Activated CD8-positive, alpha-beta memory T cell treated with anti-CD3 and anti-CD28 coated beads, Interleukin-2, amount 10 ng/mL, durations not matched to agents 7 days and 5 days (primary cell): ENCODE measurements at regions not wholly inside any gene's neighbourhood (a gene's known extent, or its start where the extent isn't known, plus 50 kb on each side); places are given as distances from the start of the nearest gene placed in this dataset.

Experiments used
- ATAC-seq: fragments of 150-1000 bp; cut with Tn5 transposase; one replicate; pipeline ENCODE4 v1.10.0; 2021; ENCODE audit warnings: moderate library complexity
- CTCF ChIA-PET: fragments of 350-600 bp; sonication (Branson Sonifier 250); formaldehyde crosslinking; loops from one replicate; lab custom pipeline; 2021; ENCODE audit warnings: antibody characterized with exemption; lab: Charles Lee
- DNase-seq: peaks from one replicate; pipeline ENCODE4 v3.0.0-alpha.2; 2020
- H3K27ac Mint-ChIP-seq: one replicate; pipeline ENCODE4 v1.8.0; 2021; ENCODE audit warnings: mild to moderate bottlenecking, mixed read lengths
- H3K27me3 Mint-ChIP-seq: one replicate; pipeline ENCODE4 v1.8.0; 2021; ENCODE audit warnings: mixed read lengths
- H3K36me3 Mint-ChIP-seq: one replicate; pipeline ENCODE4 v1.8.0; 2021; ENCODE audit warnings: mild to moderate bottlenecking, mixed read lengths
- H3K4me1 Mint-ChIP-seq: one replicate; pipeline ENCODE4 v1.8.0; 2021; ENCODE audit warnings: mixed read lengths
- H3K4me3 Mint-ChIP-seq: one replicate; pipeline ENCODE4 v1.8.0; 2021; ENCODE audit warnings: mild to moderate bottlenecking, moderate library complexity, mixed read lengths
- H3K9me3 Mint-ChIP-seq: one replicate; pipeline ENCODE4 v1.8.0; 2022; ENCODE audit warnings: low read depth, mixed read lengths

DNA sequence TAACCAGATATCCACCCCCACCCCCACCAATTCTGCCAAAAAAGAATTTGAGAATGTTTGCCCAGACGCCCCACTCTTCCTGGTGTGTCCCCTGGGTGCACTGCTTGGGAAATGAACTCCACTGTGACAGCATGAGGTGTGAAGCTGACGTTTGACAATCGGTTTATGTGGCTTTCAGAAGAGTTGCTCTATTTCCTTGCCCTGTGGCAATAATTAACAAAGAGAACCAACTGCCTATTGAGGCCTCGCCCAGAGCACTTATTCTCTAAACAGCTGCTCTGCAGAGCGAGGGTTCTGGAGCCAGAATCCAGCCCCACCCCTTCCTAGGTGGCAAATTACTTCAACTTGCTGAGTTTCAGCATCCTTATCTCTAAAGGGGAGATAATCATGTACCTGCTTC, 115.8 kb upstream of the SIX3 start:
- Mint-ChIP-seq H3K4me3 (no peak overlapping the region), H3K27me3 (peaks cover 3% of the 10 kb centered on the region), H3K4me1 (peaks cover 1% of the 10 kb centered on the region), H3K27ac (no peak overlapping the region), H3K9me3 (no peaks in the 10 kb centered on the region), H3K36me3 (no peaks in the 10 kb centered on the region)
- DNase-seq, result no peak
- no peak for ATAC-seq
- CTCF ChIA-PET, result interaction anchor here (0.6 kb wide), 1 partner anchor 54 kb away, joined by 4 read pairs; no protein-coding TSS in a partner anchor

DNA sequence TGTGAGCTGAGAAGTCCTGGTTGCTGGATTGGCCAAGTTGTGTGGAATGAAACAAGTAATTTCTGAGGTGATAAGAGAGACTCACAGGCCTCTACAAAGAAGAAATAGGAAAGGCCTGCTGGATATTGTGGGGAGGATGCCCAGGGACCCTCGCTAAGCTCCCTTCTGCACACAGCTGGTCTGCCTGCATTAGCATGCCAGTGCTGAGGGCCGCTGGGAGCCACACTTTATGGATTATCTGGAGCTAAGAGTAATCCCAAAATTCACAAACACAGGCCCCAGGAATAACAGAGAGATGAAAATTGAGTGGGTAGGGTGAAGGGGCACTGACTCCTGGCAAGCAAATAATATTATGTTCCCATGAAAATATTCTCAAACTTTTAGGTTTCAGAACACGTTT, 114.9 kb upstream of the SIX3 start:
- no peaks in the 10 kb centered on the region for H3K36me3 Mint-ChIP-seq
- H3K9me3 Mint-ChIP-seq, result no peaks in the 10 kb centered on the region
- peaks cover 1% of the 10 kb centered on the region for H3K4me1 Mint-ChIP-seq
- no peak overlapping the region for H3K27ac Mint-ChIP-seq
- no peak for ATAC-seq
- CTCF ChIA-PET, result no interaction called here
- H3K27me3 Mint-ChIP-seq, result peaks cover 3% of the 10 kb centered on the region
- no peak overlapping the region for H3K4me3 Mint-ChIP-seq
- DNase-seq, result no peak

DNA sequence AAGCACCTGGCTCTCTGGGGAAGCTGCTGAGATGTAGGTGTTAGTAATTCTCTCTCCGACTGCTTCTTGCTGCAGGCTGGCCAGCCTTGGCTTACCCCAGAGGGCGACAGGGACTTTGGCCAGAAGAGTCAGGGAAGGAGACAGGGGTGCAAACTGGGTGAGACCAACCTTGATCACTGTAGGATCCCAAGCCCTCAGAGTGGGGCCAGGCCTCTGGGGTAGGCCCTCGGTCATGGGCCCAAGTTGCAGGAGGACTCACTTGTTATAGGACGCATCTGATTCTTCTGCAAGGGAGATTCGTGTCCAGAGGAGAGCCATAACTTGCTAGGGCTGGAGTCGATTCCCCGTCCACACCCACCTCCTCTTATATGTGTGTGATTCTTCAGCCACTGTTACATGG, 111.7 kb upstream of the SIX3 start:
- H3K4me3 Mint-ChIP-seq, result no peak overlapping the region
- H3K27me3 Mint-ChIP-seq, result no peaks in the 10 kb centered on the region
- peaks cover 2% of the 10 kb centered on the region for H3K9me3 Mint-ChIP-seq
- DNase-seq (peak; percentile 11), ATAC-seq (no peak)
- CTCF ChIA-PET, result no interaction called here
- H3K36me3 Mint-ChIP-seq, result peaks cover 13% of the 10 kb centered on the region
- peaks cover 23% of the 10 kb centered on the region for H3K4me1 Mint-ChIP-seq
- no peak overlapping the region for H3K27ac Mint-ChIP-seq

DNA sequence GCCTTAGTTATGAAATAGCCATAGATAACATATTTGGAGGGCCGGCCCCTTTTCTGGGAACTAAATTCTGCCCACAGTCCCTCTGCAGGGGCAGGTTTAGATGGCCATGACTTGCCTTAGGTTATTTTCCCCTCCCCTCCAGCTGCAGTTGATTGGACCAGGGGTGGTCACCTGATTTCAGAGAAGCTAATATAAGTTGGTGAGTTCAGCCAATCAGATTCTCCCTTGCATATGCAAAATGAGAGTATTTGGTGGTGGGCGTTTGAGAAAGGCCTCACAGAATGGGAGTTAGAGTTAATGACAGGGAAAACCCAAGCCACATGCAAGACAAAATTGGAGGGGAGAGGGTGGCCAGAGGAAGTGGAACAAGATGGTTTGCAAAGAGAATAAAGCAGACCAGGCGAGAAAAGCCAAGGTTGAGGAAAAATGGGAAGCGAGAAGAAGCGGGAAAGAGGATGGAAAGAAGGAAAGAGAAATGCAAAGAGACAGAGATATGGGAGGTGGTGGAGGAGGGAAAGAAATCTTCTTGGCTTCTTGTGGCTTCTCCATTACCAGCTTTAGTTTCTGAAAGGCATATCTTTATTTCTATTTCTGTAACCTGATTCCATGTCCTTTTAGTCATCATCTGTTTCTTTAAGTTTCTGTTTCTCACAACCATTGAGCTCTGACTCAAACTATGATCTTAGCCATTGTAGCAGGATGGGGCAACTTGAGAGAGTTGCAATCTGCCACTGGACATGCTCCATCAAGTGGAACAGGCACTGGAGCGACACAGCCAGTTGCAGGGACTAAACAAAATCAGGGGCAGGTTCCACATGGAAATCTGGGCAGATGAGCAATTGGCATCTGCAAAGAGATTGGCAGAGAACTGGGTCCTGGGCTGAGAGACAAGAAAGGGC, 108.1 kb upstream of the SIX3 start:
- DNase-seq (peak; percentile 45), ATAC-seq (peak; percentile 38)
- peaks cover 2% of the 10 kb centered on the region for H3K9me3 Mint-ChIP-seq
- peaks cover 51% of the 10 kb centered on the region for H3K4me1 Mint-ChIP-seq
- H3K27me3 Mint-ChIP-seq, result no peaks in the 10 kb centered on the region
- H3K27ac Mint-ChIP-seq, result peak overlapping the region; percentile 83
- H3K36me3 Mint-ChIP-seq, result peaks cover 15% of the 10 kb centered on the region
- CTCF ChIA-PET, result interaction anchor here (1.6 kb wide), 1 partner anchor 121 kb away, joined by 4 read pairs; no protein-coding TSS in a partner anchor
- no peak overlapping the region for H3K4me3 Mint-ChIP-seq

- peak overlapping the region; percentile 42 for H3K27ac Mint-ChIP-seq
- CTCF ChIA-PET, result interaction anchor here (1.6 kb wide), 1 partner anchor 120 kb away, joined by 4 read pairs; no protein-coding TSS in a partner anchor
- H3K4me3 Mint-ChIP-seq, result no peak overlapping the region
Measured at GRCh38 chr2:44834656-44835055, 106.8 kb upstream of the SIX3 start.

DNA sequence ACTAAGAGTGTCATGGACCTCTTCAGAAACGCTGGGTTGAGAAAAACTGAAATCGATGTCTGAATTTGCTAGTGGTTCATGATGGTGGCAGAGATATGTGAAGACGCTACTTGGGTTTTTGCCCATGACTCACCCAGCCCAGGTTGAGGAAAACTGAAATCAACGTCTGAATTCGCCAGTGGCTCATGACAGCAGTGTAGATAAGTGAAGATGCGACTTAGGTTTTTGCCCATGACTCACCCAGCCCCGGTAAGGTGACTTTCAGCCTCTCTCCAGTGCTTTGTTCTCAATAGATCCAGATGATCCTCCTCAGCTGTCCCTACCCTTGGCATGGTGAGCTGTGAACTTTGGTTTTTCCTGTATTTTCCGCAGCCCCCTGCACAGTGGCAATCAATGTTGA, 105.3 kb upstream of the SIX3 start:
- no peak overlapping the region for H3K4me3 Mint-ChIP-seq
- ATAC-seq, result peak; percentile 93
- CTCF ChIA-PET, result interaction anchor here (1.0 kb wide), 1 partner anchor 357 kb away, joined by 3 read pairs; no protein-coding TSS in a partner anchor
- H3K4me1 Mint-ChIP-seq, result peaks cover 51% of the 10 kb centered on the region
- H3K27ac Mint-ChIP-seq, result peak overlapping the region; percentile 48
- H3K27me3 Mint-ChIP-seq, result peaks cover 3% of the 10 kb centered on the region
- DNase-seq, result peak; percentile 82
- H3K36me3 Mint-ChIP-seq, result peaks cover 15% of the 10 kb centered on the region
- peaks cover 2% of the 10 kb centered on the region for H3K9me3 Mint-ChIP-seq

More at GRCh38 chr2:44834656-44835055, 106.8 kb upstream of the SIX3 start:
- Mint-ChIP-seq H3K27me3 (no peaks in the 10 kb centered on the region), H3K4me1 (peaks cover 51% of the 10 kb centered on the region), H3K9me3 (peaks cover 2% of the 10 kb centered on the region), H3K36me3 (peaks cover 15% of the 10 kb centered on the region)
- DNase-seq (no peak), ATAC-seq (no peak)

GRCh38 chr2:44836916-44837315, 104.6 kb upstream of the SIX3 start:
- DNase-seq (no peak), ATAC-seq (no peak)
- Mint-ChIP-seq H3K36me3 (peaks cover 15% of the 10 kb centered on the region), H3K27ac (no peak overlapping the region), H3K27me3 (peaks cover 7% of the 10 kb centered on the region), H3K4me1 (peaks cover 51% of the 10 kb centered on the region), H3K9me3 (peaks cover 2% of the 10 kb centered on the region), H3K4me3 (no peak overlapping the region)
- CTCF ChIA-PET, result interaction anchor here (1.0 kb wide), 1 partner anchor 358 kb away, joined by 3 read pairs; no protein-coding TSS in a partner anchor

GRCh38 chr2:44838116-44838790, 103.2 kb upstream of the SIX3 start:
- CTCF ChIA-PET, result no interaction called here
- DNase-seq (no peak), ATAC-seq (no peak)
- H3K27ac Mint-ChIP-seq, result no peak overlapping the region
- H3K9me3 Mint-ChIP-seq, result peaks cover 2% of the 10 kb centered on the region
- H3K36me3 Mint-ChIP-seq, result peaks cover 13% of the 10 kb centered on the region
- peaks cover 7% of the 10 kb centered on the region for H3K27me3 Mint-ChIP-seq
- H3K4me1 Mint-ChIP-seq, result peaks cover 44% of the 10 kb centered on the region
- H3K4me3 Mint-ChIP-seq, result no peak overlapping the region

GRCh38 chr2:44839370-44839769, 102.1 kb upstream of the SIX3 start:
- DNase-seq (no peak), ATAC-seq (no peak)
- H3K36me3 Mint-ChIP-seq, result peaks cover 6% of the 10 kb centered on the region
- no peaks in the 10 kb centered on the region for H3K9me3 Mint-ChIP-seq
- no peak overlapping the region for H3K4me3 Mint-ChIP-seq
- H3K27ac Mint-ChIP-seq, result no peak overlapping the region
- H3K27me3 Mint-ChIP-seq, result peaks cover 7% of the 10 kb centered on the region
- H3K4me1 Mint-ChIP-seq, result peaks cover 34% of the 10 kb centered on the region
- CTCF ChIA-PET, result no interaction called here

- H3K4me3 Mint-ChIP-seq, result no peak overlapping the region
- peaks cover 7% of the 10 kb centered on the region for H3K27me3 Mint-ChIP-seq
- no peak overlapping the region for H3K27ac Mint-ChIP-seq
- H3K4me1 Mint-ChIP-seq, result peaks cover 34% of the 10 kb centered on the region
- H3K36me3 Mint-ChIP-seq, result peaks cover 1% of the 10 kb centered on the region
- DNase-seq (no peak), ATAC-seq (no peak)
- CTCF ChIA-PET, result no interaction called here
- H3K9me3 Mint-ChIP-seq, result no peaks in the 10 kb centered on the region
Measured at GRCh38 chr2:44839771-44840502, 101.6 kb upstream of the SIX3 start.

DNA sequence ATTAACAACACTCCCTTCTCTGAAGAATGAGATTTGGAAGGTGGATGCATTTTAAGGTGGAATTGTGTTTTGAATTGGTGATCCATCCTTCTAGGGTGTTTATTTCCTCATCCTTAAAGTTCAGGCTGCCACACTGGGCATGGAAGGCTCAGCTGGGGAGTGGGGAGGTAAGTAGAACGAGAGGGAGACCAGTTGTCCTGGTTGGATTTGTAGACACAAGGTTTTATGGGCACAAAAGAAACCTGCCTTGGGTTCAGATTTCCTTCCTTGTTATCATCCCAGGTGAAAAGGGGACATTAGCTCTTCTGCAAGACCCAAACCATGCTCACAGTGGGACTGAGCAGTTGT, 101.0 kb upstream of the SIX3 start:
- H3K9me3 Mint-ChIP-seq, result no peaks in the 10 kb centered on the region
- no peak overlapping the region for H3K27ac Mint-ChIP-seq
- DNase-seq, result no peak
- CTCF ChIA-PET, result no interaction called here
- peaks cover 32% of the 10 kb centered on the region for H3K4me1 Mint-ChIP-seq
- H3K27me3 Mint-ChIP-seq, result peaks cover 7% of the 10 kb centered on the region
- peaks cover 3% of the 10 kb centered on the region for H3K36me3 Mint-ChIP-seq
- ATAC-seq, result no peak
- H3K4me3 Mint-ChIP-seq, result no peak overlapping the region

GRCh38 chr2:44843086-44843485, 98.4 kb upstream of the SIX3 start:
- no peaks in the 10 kb centered on the region for H3K9me3 Mint-ChIP-seq
- H3K27ac Mint-ChIP-seq, result no peak overlapping the region
- DNase-seq, result no peak
- peaks cover 3% of the 10 kb centered on the region for H3K36me3 Mint-ChIP-seq
- H3K27me3 Mint-ChIP-seq, result peaks cover 14% of the 10 kb centered on the region
- CTCF ChIA-PET, result interaction anchor here (1.1 kb wide), 1 partner anchor 363 kb away, joined by 3 read pairs; no protein-coding TSS in a partner anchor
- no peak for ATAC-seq
- no peak overlapping the region for H3K4me3 Mint-ChIP-seq
- peaks cover 13% of the 10 kb centered on the region for H3K4me1 Mint-ChIP-seq
